IMR-90 (cell line): ENCODE measurements at regions not wholly inside any gene's neighbourhood (a gene's known extent, or its start where the extent isn't known, plus 50 kb on each side); places are given as distances from the start of the nearest gene placed in this dataset.

Experiments used
- ATAC-seq: fragments of 200-7000 bp; cut with Tn5 transposase; 2 replicates; pipeline ENCODE4 v1.9.1; 2020; ENCODE audit warnings: low read depth, mild to moderate bottlenecking, moderate library complexity
- BruUV-seq: library from RNA; stranded (reverse); fragments of 400-500 nt; replicated peaks from 2 replicates; lab custom pipeline; 2021; lab: Mats Ljungman, UMichigan
- CTCF ChIA-PET: fragments of 300-600 bp; formaldehyde crosslinking; extraction: SDS; loops from one replicate; lab custom pipeline; 2021; ENCODE audit warnings: antibody characterized with exemption; lab: Yijun Ruan, JAX
- POLR2A ChIA-PET: fragments of 300-600 bp; sonication (Branson Sonifier 250); formaldehyde crosslinking; loops from one replicate; lab custom pipeline; 2022; ENCODE audit warnings: antibody characterized with exemption; ENCODE audit not compliant: unreplicated experiment; lab: Charles Lee
- DNase-seq: peaks from one replicate; pipeline ENCODE4 v3.0.0; 2013
- H2AFZ ChIP-seq: replicated peaks from 2 replicates; pipeline ENCODE3; 2013; ENCODE audit warnings: low read length, mild to moderate bottlenecking; ENCODE audit not compliant: poor library complexity
- H2AK5ac ChIP-seq: 2 replicates; pipeline ENCODE4 v1.6.1; 2013; ENCODE audit warnings: low read depth, low read length, inconsistent platforms
- H2AK9ac ChIP-seq: replicated peaks from 2 replicates; pipeline ENCODE3; 2013; ENCODE audit warnings: mild to moderate bottlenecking, low read depth, low read length, moderate library complexity; ENCODE audit not compliant: poor library complexity
- H2BK120ac ChIP-seq: 2 replicates; pipeline ENCODE4 v1.6.1; 2013; ENCODE audit warnings: low read depth, low read length, inconsistent platforms
- H2BK15ac ChIP-seq: 3 replicates; pipeline ENCODE4 v1.6.1; 2013; ENCODE audit warnings: low read depth, low read length, inconsistent platforms
- H2BK20ac ChIP-seq: 2 replicates; pipeline ENCODE4 v1.6.1; 2013; ENCODE audit warnings: low read depth, mild to moderate bottlenecking, inconsistent platforms, low read length, moderate library complexity
- H2BK5ac ChIP-seq: 2 replicates; pipeline ENCODE4 v1.6.1; 2013; ENCODE audit warnings: mild to moderate bottlenecking, low read depth, low read length, inconsistent platforms; ENCODE audit not compliant: poor library complexity, severe bottlenecking
- H3K14ac ChIP-seq: replicated peaks from 2 replicates; pipeline ENCODE4 v1.6.1; 2013; ENCODE audit warnings: low read depth, low read length, inconsistent platforms
- H3K18ac ChIP-seq: 2 replicates; pipeline ENCODE4 v1.6.1; 2013; ENCODE audit warnings: low read depth, low read length, control low read depth
- H3K23ac ChIP-seq: 2 replicates; pipeline ENCODE4 v1.6.1; 2013; ENCODE audit warnings: low read depth, low read length, inconsistent platforms
- H3K27ac ChIP-seq: 2 replicates; pipeline ENCODE4 v1.5.1; 2013; ENCODE audit warnings: mild to moderate bottlenecking, control low read depth, low read length; ENCODE audit not compliant: insufficient read depth
- H3K27me3 ChIP-seq: 2 replicates; pipeline ENCODE4 v1.6.1; 2013; ENCODE audit warnings: low read length; ENCODE audit not compliant: control insufficient read depth, insufficient read depth
- H3K36me3 ChIP-seq: 2 replicates; pipeline ENCODE4 v1.6.1; 2013; ENCODE audit warnings: low read length, mixed read lengths; ENCODE audit not compliant: control insufficient read depth, insufficient read depth
- H3K4ac ChIP-seq: 2 replicates; pipeline ENCODE4 v1.6.1; 2013; ENCODE audit warnings: low read depth, low read length, inconsistent platforms
- H3K4me1 ChIP-seq: 2 replicates; pipeline ENCODE4 v1.6.1; 2013; ENCODE audit warnings: low read length, mixed read lengths; ENCODE audit not compliant: control insufficient read depth, insufficient read depth
- H3K4me2 ChIP-seq: 2 replicates; pipeline ENCODE4 v1.6.1; 2013; ENCODE audit warnings: low read depth, mild to moderate bottlenecking, control low read depth, low read length, moderate library complexity
- H3K4me3 ChIP-seq: 2 replicates; pipeline ENCODE4 v1.5.1; 2013; ENCODE audit warnings: low read depth, mild to moderate bottlenecking, control low read depth, low read length, moderate library complexity; ENCODE audit not compliant: insufficient read depth
- H3K56ac ChIP-seq: 2 replicates; pipeline ENCODE4 v1.6.1; 2013; ENCODE audit warnings: low read length, inconsistent platforms; ENCODE audit not compliant: insufficient read depth; ENCODE audit errors: extremely low read depth
- H3K79me1 ChIP-seq, 2 experiments: 2 replicates each; pipeline ENCODE4 v1.6.1; 2013; ENCODE audit warnings: low read length in 2 of 2, inconsistent platforms in 1 of 2, low read depth in 1 of 2
- H3K9ac ChIP-seq: 2 replicates; pipeline ENCODE4 v1.6.1; 2013; ENCODE audit warnings: low read depth, low read length, control low read depth
- H3K9me1 ChIP-seq: 2 replicates; pipeline ENCODE4 v1.6.1; 2013; ENCODE audit warnings: low read length, inconsistent platforms; ENCODE audit not compliant: insufficient read depth
- H3K9me3 ChIP-seq: 2 replicates; pipeline ENCODE4 v1.6.1; 2013; ENCODE audit warnings: low read length; ENCODE audit not compliant: control insufficient read depth, insufficient read depth
- H4K20me1 ChIP-seq: 2 replicates; pipeline ENCODE4 v1.6.1; 2013; ENCODE audit warnings: low read length, inconsistent platforms; ENCODE audit not compliant: insufficient read depth
- H4K5ac ChIP-seq: 2 replicates; pipeline ENCODE4 v1.6.1; 2013; ENCODE audit warnings: mild to moderate bottlenecking, low read depth, low read length, control low read depth
- H4K8ac ChIP-seq, 2 experiments: 2 replicates each; pipeline ENCODE4 v1.6.1; 2013; ENCODE audit warnings: low read depth in 2 of 2, low read length in 2 of 2, control low read depth in 1 of 2, inconsistent platforms in 1 of 2
- H4K91ac ChIP-seq: 2 replicates; pipeline ENCODE4 v1.6.1; 2013; ENCODE audit warnings: low read depth, low read length, inconsistent platforms; ENCODE audit not compliant: insufficient read depth
- CEBPB ChIP-seq: IDR thresholded peaks from 2 replicates; pipeline ENCODE4 v1.6.1; 2012; ENCODE audit warnings: low read depth, low read length, improper control_type of control experiment
- MAFK ChIP-seq: IDR thresholded peaks from 2 replicates; pipeline ENCODE4 v1.6.1; 2012; ENCODE audit warnings: low read depth, low read length, improper control_type of control experiment
- POLR2A ChIP-seq: IDR thresholded peaks from 2 replicates; pipeline ENCODE4 v1.6.1; 2012; ENCODE audit warnings: mild to moderate bottlenecking, low read depth, low read length
- RAD21 ChIP-seq: IDR thresholded peaks from 2 replicates; pipeline ENCODE4 v1.6.1; 2012; ENCODE audit warnings: low read length, improper control_type of control experiment
- WGBS, 2 experiments: methylation state at CpG; one replicate each; pipeline versions ENCODE4 v1.1.5 to v1.1.7; 2013; ENCODE audit warnings: missing lambda C conversion rate in 2 of 2; ENCODE audit not compliant: insufficient read length in 1 of 2; ENCODE audit errors: extremely low coverage in 2 of 2; 5-methylcytosine and 5-hydroxymethylcytosine counted together
- dilution Hi-C: fragments of 300-500 bp; cut with HindIII; formaldehyde crosslinking; loops from one replicate; pipeline ENCODE4 v1.14.3; 2018; ENCODE audit warnings: low sequenced_read_pairs; ENCODE audit not compliant: unreplicated experiment
- in situ Hi-C: fragments of 300-500 bp; cut with MboI; formaldehyde crosslinking; loops from 3 replicates; pipeline ENCODE4 v1.14.3; 2019; ENCODE audit warnings: low sequenced_read_pairs, inconsistent platforms, mixed read lengths
- intact Hi-C: fragments of 100-400 bp; cut with micrococcal nuclease; formaldehyde crosslinking; loops from 2 replicates; pipeline ENCODE4 v1.10.0; 2022
- TF ChIP-seq, protein P1 (sequence below): fragments of 150-350 bp; IDR thresholded peaks from 2 replicates; pipeline ENCODE4 v1.6.1; 2016; ENCODE audit warnings: low read depth, mild to moderate bottlenecking, low read length, moderate library complexity, borderline replicate concordance

DNA sequence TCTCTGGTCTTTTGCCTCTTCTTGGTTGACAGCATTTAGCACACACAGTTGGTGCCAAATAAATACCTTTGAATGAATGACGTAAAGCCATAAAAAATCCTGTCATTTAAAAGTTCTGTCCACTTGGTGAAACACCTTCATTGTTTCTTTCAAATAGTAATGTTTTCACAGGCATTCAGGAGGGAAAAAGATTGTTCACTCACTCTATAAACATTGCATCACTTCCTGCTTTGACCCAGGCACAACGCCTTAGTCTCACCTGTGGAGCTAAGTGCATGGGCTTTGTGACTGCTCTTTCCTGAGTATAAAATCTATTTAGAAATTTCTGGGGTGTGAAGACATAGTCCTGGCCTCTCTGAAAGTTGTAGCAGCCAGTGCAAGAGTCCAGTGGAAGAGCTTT, 88.9 kb upstream of the CXCL14 start:
- dilution Hi-C loops (no loop called here), in situ Hi-C loops (loop anchor here (25.0 kb wide), 1 partner anchor 445 kb away; no protein-coding TSS in a partner anchor), intact Hi-C loops (no loop called here)
- Histone ChIP-seq H3K27me3 (no peaks in the 10 kb centered on the region), H3K9me1 (no peaks in the 10 kb centered on the region), H4K20me1 (no peaks in the 10 kb centered on the region), H3K18ac (no peak overlapping the region), H3K36me3 (no peaks in the 10 kb centered on the region), H2AK5ac (no peak overlapping the region), H3K9me3 (no peaks in the 10 kb centered on the region), H3K4ac (no peak overlapping the region), H2AFZ (no peak overlapping the region), H3K79me1 (no peaks in the 10 kb centered on the region), H3K56ac (no peak overlapping the region), H2BK120ac (no peak overlapping the region), H4K91ac (no peak overlapping the region), H2BK20ac (no peak overlapping the region), H2AK9ac (no peak overlapping the region), H4K8ac (no peak overlapping the region), H3K14ac (no peak overlapping the region), H3K27ac (no peak overlapping the region), H3K23ac (no peak overlapping the region), H3K4me2 (no peak overlapping the region), H3K4me3 (no peak overlapping the region), H3K4me1 (no peaks in the 10 kb centered on the region), H4K5ac (no peak overlapping the region), H2BK5ac (no peak overlapping the region), H2BK15ac (no peak overlapping the region), H3K9ac (no peak overlapping the region)
- DNase-seq (no peak), ATAC-seq (no peak)
- CTCF ChIA-PET = interaction anchor here (1.2 kb wide), 1 partner anchor 18 kb away, joined by 3 read pairs; no protein-coding TSS in a partner anchor
- no CpG with 5 or more reads among the region's 2 CpGs for WGBS, 2 experiments
- BruUV-seq = no TSS peak
- POLR2A ChIA-PET = no interaction called here
- TF ChIP-seq POLR2A (no peak), RAD21 (no peak), MAFK (no peak), CEBPB (peak; percentile 4; the same call in 1 of the 2 replicates)
- TF ChIP-seq, protein P1, sequence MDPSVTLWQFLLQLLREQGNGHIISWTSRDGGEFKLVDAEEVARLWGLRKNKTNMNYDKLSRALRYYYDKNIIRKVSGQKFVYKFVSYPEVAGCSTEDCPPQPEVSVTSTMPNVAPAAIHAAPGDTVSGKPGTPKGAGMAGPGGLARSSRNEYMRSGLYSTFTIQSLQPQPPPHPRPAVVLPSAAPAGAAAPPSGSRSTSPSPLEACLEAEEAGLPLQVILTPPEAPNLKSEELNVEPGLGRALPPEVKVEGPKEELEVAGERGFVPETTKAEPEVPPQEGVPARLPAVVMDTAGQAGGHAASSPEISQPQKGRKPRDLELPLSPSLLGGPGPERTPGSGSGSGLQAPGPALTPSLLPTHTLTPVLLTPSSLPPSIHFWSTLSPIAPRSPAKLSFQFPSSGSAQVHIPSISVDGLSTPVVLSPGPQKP = no peak
